GM13976 (cell line): ENCODE measurements at regions not wholly inside any gene's neighbourhood (a gene's known extent, or its start where the extent isn't known, plus 50 kb on each side); places are given as distances from the start of the nearest gene placed in this dataset.
A peak's percentile ranks its signal among the peaks of the same experiment; 100 is the strongest.

Source experiments
- DNase-seq: peaks from one replicate; pipeline ENCODE4 v3.0.0; 2012; ENCODE audit warnings: low spot score
- CTCF ChIP-seq: IDR thresholded peaks from 2 replicates; pipeline ENCODE4 v1.5.1; 2012; ENCODE audit warnings: borderline replicate concordance, mild to moderate bottlenecking; ENCODE audit not compliant: insufficient read depth; ENCODE audit errors: extremely low read depth, missing control alignments, control extremely low read depth
- in situ Hi-C: fragments of 300-500 bp; cut with MboI; formaldehyde crosslinking; loops from one replicate; pipeline ENCODE4 v1.12.0; 2022; ENCODE audit warnings: low sequenced_read_pairs, mixed read lengths, inconsistent platforms; ENCODE audit not compliant: unreplicated experiment

GRCh38 chr1:69312055-69312732, 255.5 kb upstream of the LRRC7 start:
- DNase-seq: no peak
- TF ChIP-seq CTCF: no peak
- in situ Hi-C loops: no loop called here

GRCh38 chr1:69313118-69313517, 254.6 kb upstream of the LRRC7 start:
- no peak for TF ChIP-seq CTCF
- DNase-seq: no peak
- in situ Hi-C loops: no loop called here

- TF ChIP-seq CTCF: no peak
- DNase-seq: no peak
- in situ Hi-C loops: no loop called here
Observed at GRCh38 chr1:69315416-69315815, 252.3 kb upstream of the LRRC7 start.

- in situ Hi-C loops: no loop called here
- DNase-seq: no peak
- TF ChIP-seq CTCF: no peak
Observed at GRCh38 chr1:69315823-69316222, 251.9 kb upstream of the LRRC7 start.

GRCh38 chr1:69319287-69319686, 248.4 kb upstream of the LRRC7 start:
- TF ChIP-seq CTCF: no peak
- in situ Hi-C loops: no loop called here
- no peak for DNase-seq

GRCh38 chr1:69320757-69321211, 246.9 kb upstream of the LRRC7 start:
- TF ChIP-seq CTCF: no peak
- peak; percentile 32 for DNase-seq

GRCh38 chr1:69321311-69321710, 246.4 kb upstream of the LRRC7 start:
- DNase-seq: no peak
- TF ChIP-seq CTCF: no peak
- in situ Hi-C loops: no loop called here

More at GRCh38 chr1:69320757-69321211, 246.9 kb upstream of the LRRC7 start:
- in situ Hi-C loops: no loop called here
